NOMO-1 treated with DMSO at 0.1 percent for 48 hours (cell line): ENCODE measurements at regions not wholly inside any gene's neighbourhood (a gene's known extent, or its start where the extent isn't known, plus 50 kb on each side); places are given as distances from the start of the nearest gene placed in this dataset.

Source experiments
- DNase-seq: peaks from one replicate; lab custom pipeline; 2025; ENCODE audit not compliant: unreplicated experiment; lab: John Stamatoyannopoulos, UW

GRCh38 chr4:158010361-158010760, 162.5 kb downstream of the GASK1B start:
- no peak for DNase-seq

GRCh38 chr4:158008551-158009218, 164.1 kb downstream of the GASK1B start:
- DNase-seq: no peak

GRCh38 chr4:158007566-158007965, 165.3 kb downstream of the GASK1B start:
- DNase-seq: no peak

DNA sequence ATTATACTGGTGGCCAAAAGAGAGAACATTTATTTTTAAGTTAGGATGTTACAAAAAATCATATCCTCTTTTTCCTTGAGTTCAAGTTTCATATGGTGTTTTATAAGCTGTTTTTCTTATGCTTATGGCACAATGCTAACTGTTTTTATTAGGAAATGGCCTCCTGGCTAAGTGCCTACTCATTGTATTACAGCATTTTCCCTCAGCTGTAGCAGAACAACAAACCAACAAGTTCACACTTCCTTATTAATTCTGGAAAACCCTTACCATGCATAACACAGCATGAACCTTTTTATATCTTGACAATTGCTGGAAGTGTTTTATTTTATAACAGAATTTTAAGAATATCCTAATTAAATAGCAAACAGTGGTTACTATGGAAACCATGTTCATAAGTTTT, 165.8 kb downstream of the GASK1B start:
- DNase-seq: peak; percentile 91

- DNase-seq: no peak
Measured at GRCh38 chr4:158005021-158005420, 167.8 kb downstream of the GASK1B start.

- no peak for DNase-seq
Measured at GRCh38 chr4:158004101-158004500, 168.7 kb downstream of the GASK1B start.

- DNase-seq: no peak
Measured at GRCh38 chr4:158003212-158003611, 169.6 kb downstream of the GASK1B start.

GRCh38 chr4:158002173-158002572, 170.7 kb downstream of the GASK1B start:
- peak; percentile 41 for DNase-seq

DNA sequence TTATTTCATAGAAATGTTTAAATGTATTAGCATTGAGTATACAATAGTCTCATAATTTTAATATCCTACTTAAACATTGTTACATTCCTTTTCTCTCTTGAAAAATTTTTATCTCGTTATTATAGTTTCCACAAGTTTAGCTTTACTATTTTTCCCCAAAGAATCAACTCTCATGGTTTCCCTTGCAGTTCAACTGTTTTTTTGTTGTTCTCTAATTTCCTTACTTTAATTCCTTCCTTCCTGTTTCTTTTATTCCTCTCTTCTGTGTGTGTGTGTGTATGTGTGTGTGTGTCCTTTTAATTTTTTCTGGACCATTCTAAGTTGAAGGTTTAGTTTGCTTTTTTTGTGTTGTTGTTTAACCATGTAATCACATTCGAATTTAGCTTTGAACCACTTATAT, 171.1 kb downstream of the GASK1B start:
- DNase-seq: no peak

GRCh38 chr4:157999723-158000122, 173.1 kb downstream of the GASK1B start:
- DNase-seq: no peak

GRCh38 chr4:157997296-157997695, 175.5 kb downstream of the GASK1B start:
- no peak for DNase-seq

GRCh38 chr4:157996061-157997028, 176.5 kb downstream of the GASK1B start:
- DNase-seq: no peak

- no peak for DNase-seq
Measured at GRCh38 chr4:157994863-157995262, 178.0 kb downstream of the GASK1B start.

DNA sequence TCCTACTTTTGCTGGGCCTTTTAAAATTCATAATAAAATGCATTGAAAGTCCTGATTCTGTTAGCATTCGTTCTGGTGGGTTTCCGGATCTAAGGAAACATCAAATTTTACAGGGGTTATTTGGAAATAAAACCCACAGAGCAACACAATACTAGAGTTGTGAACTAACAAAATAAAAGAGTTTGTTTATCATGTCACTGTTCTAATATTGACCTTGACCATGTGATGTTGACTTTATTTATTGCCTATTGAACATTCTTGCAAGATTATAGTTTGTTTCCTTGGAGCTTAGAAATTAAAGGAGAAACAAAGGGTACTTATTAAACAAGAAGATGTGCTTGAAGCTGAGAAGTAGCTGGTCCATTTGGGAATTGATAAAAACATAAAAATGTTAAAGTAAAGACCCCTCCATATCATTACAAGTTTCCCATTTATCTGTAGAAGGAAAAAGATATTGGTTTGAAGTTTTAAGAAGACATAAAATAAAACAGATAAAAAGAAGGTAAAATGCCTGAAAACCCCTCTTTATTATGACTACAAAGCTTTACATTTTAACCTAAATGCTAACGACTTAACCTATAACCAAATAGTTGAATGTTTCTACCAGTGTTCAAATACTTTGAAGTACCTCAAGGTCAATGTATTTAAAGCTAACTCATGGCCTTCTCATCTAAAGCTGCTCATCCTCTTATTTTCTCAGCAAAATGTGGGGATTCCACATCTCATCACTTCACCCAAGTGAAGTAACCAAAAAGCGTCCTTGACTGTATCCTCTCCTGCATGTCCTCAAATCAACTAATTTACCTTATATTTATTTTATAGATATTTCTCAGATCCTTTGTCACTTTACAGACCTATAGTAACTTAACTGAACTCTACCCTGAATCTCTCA, 179.6 kb downstream of the GASK1B start:
- no peak for DNase-seq

DNA sequence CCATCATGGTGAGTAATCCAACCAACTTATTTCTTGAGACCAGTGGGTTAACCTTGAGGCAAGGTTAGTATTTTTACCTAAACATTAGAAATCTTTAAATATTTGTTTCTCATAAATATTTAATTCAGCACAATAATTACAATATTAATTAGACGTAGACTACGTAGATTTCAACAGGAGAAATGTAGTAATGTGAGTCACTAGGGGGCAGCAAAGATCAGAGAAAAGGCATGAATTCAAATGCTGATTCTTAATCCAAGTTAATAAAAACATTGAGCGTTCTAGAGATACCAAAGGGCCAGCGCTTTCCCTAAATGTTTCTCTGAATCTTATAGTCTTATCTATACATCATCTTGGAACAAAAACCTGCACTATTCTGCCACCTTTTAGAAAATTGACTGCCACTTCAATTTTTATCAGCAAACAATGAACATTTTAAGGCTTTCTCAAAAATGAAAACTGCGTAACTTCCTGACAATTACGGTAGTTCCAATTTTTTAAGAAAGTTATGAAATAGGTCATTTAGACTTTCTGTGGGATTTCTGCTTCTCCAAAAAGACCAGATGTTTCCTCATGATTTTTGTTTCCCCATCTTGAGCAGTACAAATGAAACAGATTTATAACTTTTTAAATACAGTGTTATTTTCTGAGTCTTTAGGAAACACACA, 180.7 kb downstream of the GASK1B start:
- peak; percentile 88 for DNase-seq

DNA sequence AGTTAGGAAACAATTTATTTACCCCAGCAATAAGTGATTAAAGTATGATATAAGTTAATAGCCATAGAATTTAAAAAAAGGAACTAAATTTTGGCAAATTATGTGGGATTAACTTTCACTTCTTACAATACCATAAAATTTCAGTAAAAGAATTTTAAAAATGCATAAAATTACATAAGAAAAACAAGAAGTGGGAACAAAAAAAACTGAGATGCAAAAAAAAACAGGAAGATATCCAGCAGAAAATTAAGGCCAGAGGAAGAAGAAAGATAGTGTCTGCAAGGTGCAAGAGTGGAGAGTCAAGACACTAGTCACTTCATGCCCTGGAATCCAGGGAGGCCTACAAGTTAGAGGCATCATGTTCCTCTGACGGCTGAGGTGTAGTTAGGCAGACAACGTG, 184.2 kb downstream of the GASK1B start:
- DNase-seq: peak; percentile 48

GRCh38 chr4:157984285-157984911, 188.4 kb downstream of the GASK1B start:
- DNase-seq: no peak

- peak; percentile 73 for DNase-seq
Measured at GRCh38 chr4:157983300-157983699, 189.5 kb downstream of the GASK1B start.

DNA sequence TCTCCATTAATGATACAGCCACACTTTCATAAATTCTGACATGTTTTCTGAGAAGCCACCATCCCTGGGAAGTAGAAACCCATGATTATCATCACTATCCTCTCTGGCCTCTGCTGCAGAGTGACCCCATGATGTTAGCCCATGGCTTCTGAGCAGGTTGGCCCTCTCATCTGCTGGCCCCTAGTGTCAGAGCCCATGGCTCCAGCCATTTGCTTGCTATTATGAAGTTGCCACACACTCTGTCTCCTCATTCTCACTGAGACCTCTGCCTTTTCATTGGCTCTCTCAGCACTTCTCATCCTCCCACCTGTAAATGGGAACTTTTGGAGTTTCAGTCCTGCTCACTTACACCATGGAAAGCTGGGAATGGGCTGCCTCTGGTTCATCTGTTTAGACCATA, 192.7 kb downstream of the GASK1B start:
- DNase-seq: no peak

GRCh38 chr4:157978680-157979361, 194.0 kb downstream of the GASK1B start:
- peak; percentile 55 for DNase-seq
